Choroid plexus epithelial cell (primary cell): ENCODE measurements at regions not wholly inside any gene's neighbourhood (a gene's known extent, or its start where the extent isn't known, plus 50 kb on each side); places are given as distances from the start of the nearest gene placed in this dataset.
"Not testable (repeated sequence)": the region's sequence is repeated elsewhere in the genome, so short reads cannot be mapped to it uniquely, and the experiment has no call there.

Source experiments
- DNase-seq: peaks from one replicate; pipeline ENCODE4 v3.0.0-alpha.2; 2010; ENCODE audit warnings: low read depth
- H3K4me3 ChIP-seq: 2 replicates; pipeline ENCODE4 v1.5.1; 2011; ENCODE audit warnings: low read depth, mild to moderate bottlenecking, control low read depth, low read length, moderate library complexity
- CTCF ChIP-seq: conservative IDR thresholded peaks from 2 replicates; pipeline ENCODE4 v1.5.1; 2011; ENCODE audit warnings: low read depth, mild to moderate bottlenecking, control low read depth, inconsistent platforms, low read length, moderate library complexity

- TF ChIP-seq CTCF: no peak
- H3K4me3 ChIP-seq: no peak overlapping the region
- DNase-seq: no peak
Measured at GRCh38 chr17:22304667-22305303, 612.5 kb downstream of the KCNJ18 start.

GRCh38 chr17:22305356-22306071 lies 613.2 kb downstream of the KCNJ18 start:
- TF ChIP-seq CTCF: no peak
- no peak for DNase-seq
- no peak overlapping the region for H3K4me3 ChIP-seq

- not testable (repeated sequence) for DNase-seq, H3K4me3 ChIP-seq
Measured at GRCh38 chr17:22310292-22310691, 618.0 kb downstream of the KCNJ18 start.

- DNase-seq: no peak
- no peak overlapping the region for H3K4me3 ChIP-seq
- no peak for TF ChIP-seq CTCF
Measured at GRCh38 chr17:22310717-22311686, 618.7 kb downstream of the KCNJ18 start.

GRCh38 chr17:22321001-22321400 lies 628.7 kb downstream of the KCNJ18 start:
- H3K4me3 ChIP-seq, DNase-seq: not testable (repeated sequence)

- DNase-seq, H3K4me3 ChIP-seq: not testable (repeated sequence)
Measured at GRCh38 chr17:22322893-22323550, 630.7 kb downstream of the KCNJ18 start.

- no peak overlapping the region for H3K4me3 ChIP-seq
- DNase-seq: no peak
- no peak for TF ChIP-seq CTCF
Measured at GRCh38 chr17:22337467-22337866, 645.1 kb downstream of the KCNJ18 start.

- not testable (repeated sequence) for DNase-seq, H3K4me3 ChIP-seq
Measured at GRCh38 chr17:22356603-22357002, 664.3 kb downstream of the KCNJ18 start.

GRCh38 chr17:22370988-22371387 lies 678.7 kb downstream of the KCNJ18 start:
- not testable (repeated sequence) for H3K4me3 ChIP-seq, DNase-seq
